Peyer's patch (tissue), 4 donors: ENCODE measurements at regions not wholly inside any gene's neighbourhood (a gene's known extent, or its start where the extent isn't known, plus 50 kb on each side); places are given as distances from the start of the nearest gene placed in this dataset.

ENCODE experiments used
- DNase-seq, 3 donors: peaks; one replicate each; pipeline ENCODE4 v3.0.0-alpha.2; 2017 to 2019
- H3K27ac ChIP-seq, 4 donors: fragments of 200-600 bp; sonication (generic); one replicate each; pipeline ENCODE4 v1.5.1; 2016 to 2019
- H3K27me3 ChIP-seq, 2 donors: fragments of 200-600 bp; sonication (generic); one replicate each; pipeline ENCODE4 v1.5.1; 2019
- H3K36me3 ChIP-seq, 3 donors: fragments of 200-600 bp; sonication (generic); one replicate each; pipeline ENCODE4 v1.5.1; 2016 to 2019
- H3K4me1 ChIP-seq, 4 donors: fragments of 200-600 bp; sonication (generic); one replicate each; pipeline ENCODE4 v1.5.1; 2016 to 2019
- H3K4me3 ChIP-seq, 4 donors: fragments of 200-600 bp; sonication (generic); 1 replicate in 3 of 4; 2 replicates in 1 of 4; pipeline ENCODE4 v1.5.1; 2016 to 2019; ENCODE audit warnings: mild to moderate bottlenecking in 1 of 4
- H3K9me3 ChIP-seq, 4 donors: fragments of 200-600 bp; sonication (generic); one replicate each; pipeline ENCODE4 v1.5.1; 2016 to 2019; ENCODE audit warnings: mild to moderate bottlenecking in 1 of 4
- POLR2A ChIP-seq, 2 donors: fragments of 450-650 bp; IDR thresholded peaks; one replicate each; pipeline ENCODE4 v1.5.1; 2017; ENCODE audit warnings: antibody characterized with exemption in 2 of 2, mild to moderate bottlenecking in 2 of 2, moderate library complexity in 2 of 2
- TF ChIP-seq, protein P1 (sequence below), 6 experiments: fragments of 450-650 bp in 4 of 6; fragments of 200-600 bp in 2 of 6; sonication (generic) in 1 of 6; IDR thresholded peaks; one replicate each; pipeline ENCODE4 v1.5.1; 2017 to 2019; ENCODE audit warnings: antibody characterized with exemption in 6 of 6, mild to moderate bottlenecking in 3 of 6, moderate library complexity in 1 of 6

DNA sequence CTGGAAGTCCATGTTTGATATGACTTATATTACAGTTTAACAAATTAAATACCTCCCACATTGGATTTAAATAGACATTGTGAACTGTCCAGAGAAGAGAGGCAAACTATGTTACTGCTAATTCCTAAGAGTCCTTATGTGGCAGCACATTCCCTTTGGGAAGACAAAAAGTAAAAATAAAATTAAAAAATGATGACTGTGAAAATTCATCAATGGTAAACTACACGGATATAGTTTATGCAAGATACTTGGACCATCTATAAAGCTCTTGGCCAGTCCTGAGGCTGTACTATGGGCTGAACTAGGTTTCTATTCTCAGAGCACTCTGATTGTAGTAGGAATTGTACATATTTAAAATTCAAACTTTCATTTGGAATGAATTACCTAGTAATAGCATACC lies 206.4 kb downstream of the LRRK2 start:
- Histone ChIP-seq H3K27ac (no peak overlapping the region), H3K4me3 (no peak overlapping the region), H3K4me1 (no peaks in the 10 kb centered on the region), H3K36me3 (no peaks in the 10 kb centered on the region), H3K27me3 (no peaks in the 10 kb centered on the region), H3K9me3 (no peaks in the 10 kb centered on the region)
- DNase-seq: no peak
- TF ChIP-seq, protein P1, sequence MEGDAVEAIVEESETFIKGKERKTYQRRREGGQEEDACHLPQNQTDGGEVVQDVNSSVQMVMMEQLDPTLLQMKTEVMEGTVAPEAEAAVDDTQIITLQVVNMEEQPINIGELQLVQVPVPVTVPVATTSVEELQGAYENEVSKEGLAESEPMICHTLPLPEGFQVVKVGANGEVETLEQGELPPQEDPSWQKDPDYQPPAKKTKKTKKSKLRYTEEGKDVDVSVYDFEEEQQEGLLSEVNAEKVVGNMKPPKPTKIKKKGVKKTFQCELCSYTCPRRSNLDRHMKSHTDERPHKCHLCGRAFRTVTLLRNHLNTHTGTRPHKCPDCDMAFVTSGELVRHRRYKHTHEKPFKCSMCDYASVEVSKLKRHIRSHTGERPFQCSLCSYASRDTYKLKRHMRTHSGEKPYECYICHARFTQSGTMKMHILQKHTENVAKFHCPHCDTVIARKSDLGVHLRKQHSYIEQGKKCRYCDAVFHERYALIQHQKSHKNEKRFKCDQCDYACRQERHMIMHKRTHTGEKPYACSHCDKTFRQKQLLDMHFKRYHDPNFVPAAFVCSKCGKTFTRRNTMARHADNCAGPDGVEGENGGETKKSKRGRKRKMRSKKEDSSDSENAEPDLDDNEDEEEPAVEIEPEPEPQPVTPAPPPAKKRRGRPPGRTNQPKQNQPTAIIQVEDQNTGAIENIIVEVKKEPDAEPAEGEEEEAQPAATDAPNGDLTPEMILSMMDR (IDR thresholded peaks at IDR 0.05): no peak
- no peak for TF ChIP-seq POLR2A (IDR thresholded peaks at IDR 0.05)

DNA sequence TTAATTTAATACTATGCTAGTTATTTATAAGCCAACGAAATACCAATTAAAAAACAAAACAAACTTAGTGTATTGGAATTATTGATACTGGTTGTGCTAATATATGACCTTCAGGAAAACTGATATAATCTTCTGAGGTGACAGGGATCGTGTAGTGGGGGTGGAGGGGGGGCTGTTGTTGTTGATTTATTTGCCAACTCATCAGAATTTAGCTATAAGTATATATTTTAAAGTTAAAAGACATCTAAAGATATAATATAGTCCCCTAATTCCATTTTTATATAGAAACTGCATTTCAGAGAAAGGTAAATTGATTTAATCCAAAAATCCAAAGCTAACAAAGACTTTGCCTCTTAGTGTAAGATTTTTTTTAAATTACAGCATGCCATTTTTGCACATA lies 210.5 kb downstream of the LRRK2 start:
- Histone ChIP-seq H3K36me3 (no peaks in the 10 kb centered on the region), H3K4me1 (no peaks in the 10 kb centered on the region), H3K27ac (no peak overlapping the region), H3K9me3 (no peaks in the 10 kb centered on the region), H3K4me3 (no peak overlapping the region), H3K27me3 (no peaks in the 10 kb centered on the region)
- DNase-seq: no peak
- TF ChIP-seq, protein P1 (IDR thresholded peaks at IDR 0.05): no peak
- no peak for TF ChIP-seq POLR2A (IDR thresholded peaks at IDR 0.05)

DNA sequence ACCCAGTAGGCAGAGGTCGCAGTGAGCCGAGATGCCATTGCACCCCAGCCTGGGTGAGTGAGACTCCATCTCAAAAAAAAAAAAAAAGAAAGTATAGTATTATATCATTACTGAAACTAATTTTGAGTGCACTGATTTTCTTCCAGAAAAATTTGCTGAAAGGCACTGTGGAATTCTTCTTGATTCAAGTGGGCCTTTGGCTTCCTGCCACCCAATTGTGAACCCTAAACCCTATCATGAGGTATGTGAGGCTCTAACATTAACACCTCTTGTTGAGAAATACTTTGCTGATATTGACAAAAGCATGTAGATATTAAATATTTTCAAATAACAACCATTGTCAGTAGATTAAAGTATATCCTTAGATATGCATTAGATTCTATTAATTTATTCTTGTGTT lies 211.2 kb downstream of the LRRK2 start:
- H3K9me3 ChIP-seq: no peaks in the 10 kb centered on the region
- no peaks in the 10 kb centered on the region for H3K27me3 ChIP-seq
- TF ChIP-seq, protein P1 (IDR thresholded peaks at IDR 0.05): no peak
- no peak for TF ChIP-seq POLR2A (IDR thresholded peaks at IDR 0.05)
- no peak overlapping the region for H3K4me3 ChIP-seq
- no peaks in the 10 kb centered on the region for H3K36me3 ChIP-seq
- no peaks in the 10 kb centered on the region for H3K4me1 ChIP-seq
- H3K27ac ChIP-seq: no peak overlapping the region
- DNase-seq: no peak

DNA sequence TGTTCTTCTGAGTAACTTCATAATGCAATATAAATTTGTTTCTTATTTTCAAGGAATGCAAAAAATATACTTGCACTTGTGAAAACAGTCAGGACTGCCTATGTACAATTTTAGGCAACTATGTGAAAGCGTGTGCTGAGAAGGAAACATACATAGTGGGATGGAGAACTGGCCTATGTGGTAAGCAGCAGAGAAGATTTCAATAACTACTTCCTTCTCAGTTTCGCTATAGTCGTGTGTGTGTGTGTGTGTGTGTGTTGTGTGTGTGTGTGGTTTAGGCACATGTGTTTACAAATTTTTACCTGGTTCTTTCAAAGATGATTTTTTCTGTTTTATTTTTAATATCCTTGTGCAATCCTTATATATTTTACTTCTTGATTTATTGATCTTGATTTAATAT lies 211.8 kb downstream of the LRRK2 start:
- H3K27ac ChIP-seq: no peak overlapping the region
- DNase-seq: no peak
- H3K36me3 ChIP-seq: no peaks in the 10 kb centered on the region
- no peaks in the 10 kb centered on the region for H3K4me1 ChIP-seq
- TF ChIP-seq POLR2A (IDR thresholded peaks at IDR 0.05): no peak
- TF ChIP-seq, protein P1 (IDR thresholded peaks at IDR 0.05): no peak
- H3K9me3 ChIP-seq: no peaks in the 10 kb centered on the region
- H3K27me3 ChIP-seq: no peaks in the 10 kb centered on the region
- no peak overlapping the region for H3K4me3 ChIP-seq

DNA sequence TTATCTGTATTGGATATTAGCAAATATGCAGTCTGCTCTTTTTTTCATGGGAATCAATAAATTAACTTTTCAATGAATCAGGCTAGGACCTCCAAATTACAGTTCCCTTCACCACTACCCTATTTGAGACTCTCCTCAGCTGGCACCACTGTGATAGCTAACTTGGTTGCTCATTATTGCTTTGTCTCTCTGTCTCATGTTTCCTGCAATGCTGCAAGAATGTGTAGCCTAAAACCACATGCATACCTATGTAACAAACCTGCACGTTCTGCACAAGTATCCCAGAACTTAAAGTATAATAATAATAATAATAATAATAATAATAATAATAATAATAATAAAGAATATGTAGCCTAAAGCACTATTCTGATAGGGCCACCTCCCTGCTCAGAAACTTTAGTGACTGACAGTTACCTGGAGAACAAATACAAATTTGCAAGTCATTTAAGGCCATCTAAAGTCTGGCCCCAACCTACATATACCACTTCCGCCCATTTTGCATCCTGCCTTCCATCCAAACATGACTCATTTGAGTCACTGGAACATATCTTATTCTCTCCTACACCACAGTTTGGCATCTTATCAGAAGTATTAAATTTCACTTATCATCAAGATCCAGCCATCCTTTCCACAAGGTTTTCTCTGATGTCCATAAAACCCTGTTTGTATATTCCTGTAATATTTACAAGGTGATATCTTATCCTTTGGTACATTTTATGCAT lies 215.1 kb downstream of the LRRK2 start:
- H3K9me3 ChIP-seq: no peaks in the 10 kb centered on the region
- no peak overlapping the region for H3K27ac ChIP-seq
- no peaks in the 10 kb centered on the region for H3K36me3 ChIP-seq
- H3K4me3 ChIP-seq: no peak overlapping the region
- H3K4me1 ChIP-seq: no peaks in the 10 kb centered on the region
- no peaks in the 10 kb centered on the region for H3K27me3 ChIP-seq
- TF ChIP-seq POLR2A (IDR thresholded peaks at IDR 0.05): no peak
- TF ChIP-seq, protein P1 (IDR thresholded peaks at IDR 0.05): no peak
- DNase-seq: no peak

DNA sequence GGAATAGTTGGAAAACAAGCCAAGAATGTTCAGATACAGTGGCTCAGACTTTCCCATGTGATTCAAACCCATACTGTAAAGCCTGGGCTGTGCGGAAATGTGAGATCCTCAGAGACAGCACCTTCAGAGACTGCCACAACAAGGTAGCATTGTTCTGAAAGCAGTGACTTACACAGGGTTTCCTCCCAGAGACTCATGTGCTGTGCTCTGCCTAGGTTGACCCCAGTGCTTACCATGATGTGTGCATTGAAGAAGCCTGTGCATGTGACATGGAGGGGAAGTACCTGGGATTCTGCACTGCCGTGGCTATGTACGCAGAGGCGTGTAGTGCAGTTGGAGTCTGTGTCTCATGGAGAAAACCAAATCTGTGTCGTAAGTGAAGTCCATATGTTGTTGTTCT lies 219.4 kb downstream of the LRRK2 start:
- Histone ChIP-seq H3K36me3 (no peaks in the 10 kb centered on the region), H3K27ac (no peak overlapping the region), H3K9me3 (no peaks in the 10 kb centered on the region), H3K27me3 (no peaks in the 10 kb centered on the region), H3K4me1 (no peaks in the 10 kb centered on the region), H3K4me3 (no peak overlapping the region)
- TF ChIP-seq, protein P1 (IDR thresholded peaks at IDR 0.05): no peak
- TF ChIP-seq POLR2A (IDR thresholded peaks at IDR 0.05): no peak
- no peak for DNase-seq
